GM23338 (cell line): ENCODE measurements at regions not wholly inside any gene's neighbourhood (a gene's known extent, or its start where the extent isn't known, plus 50 kb on each side); places are given as distances from the start of the nearest gene placed in this dataset.

Experiments
- ATAC-seq: fragments of 200-7000 bp; cut with Tn5 transposase; 3 replicates; pipeline ENCODE4 v1.9.1; 2020
- DNase-seq: peaks from one replicate; pipeline ENCODE4 v3.0.0-alpha.2; 2015; ENCODE audit warnings: low spot score
- H2AFZ ChIP-seq: fragments of 200-600 bp; sonication (generic); 2 replicates; pipeline ENCODE4 v1.8.0; 2016; ENCODE audit warnings: antibody characterized with exemption, mild to moderate bottlenecking, moderate library complexity
- H3F3A ChIP-seq: fragments of 200-600 bp; sonication (generic); replicated peaks from 2 replicates; pipeline ENCODE4 v1.8.0; 2017; ENCODE audit warnings: antibody characterized with exemption, mixed run types, low read depth
- H3K27ac ChIP-seq: fragments of 200-600 bp; sonication (generic); 2 replicates; pipeline ENCODE4 v1.6.1; 2016; ENCODE audit warnings: low read depth
- H3K27me3 ChIP-seq: fragments of 200-600 bp; sonication (generic); 2 replicates; pipeline ENCODE4 v1.8.0; 2016; ENCODE audit warnings: mild to moderate bottlenecking, mixed run types, moderate library complexity; ENCODE audit not compliant: insufficient read depth
- H3K36me3 ChIP-seq: fragments of 200-600 bp; sonication (generic); 2 replicates; pipeline ENCODE4 v1.8.0; 2016; ENCODE audit warnings: mild to moderate bottlenecking; ENCODE audit not compliant: insufficient read depth
- H3K4me1 ChIP-seq: fragments of 200-600 bp; sonication (generic); 2 replicates; pipeline ENCODE4 v1.8.0; 2016; ENCODE audit warnings: mild to moderate bottlenecking, moderate library complexity; ENCODE audit not compliant: insufficient read depth
- H3K4me2 ChIP-seq: fragments of 200-600 bp; sonication (generic); 2 replicates; pipeline ENCODE4 v1.7.1; 2017; ENCODE audit warnings: mixed run types
- H3K4me3 ChIP-seq: fragments of 200-600 bp; sonication (generic); 2 replicates; pipeline ENCODE4 v1.6.1; 2016; ENCODE audit warnings: mixed run types
- H3K79me2 ChIP-seq: fragments of 200-600 bp; sonication (generic); replicated peaks from 2 replicates; pipeline ENCODE4 v1.8.0; 2017; ENCODE audit warnings: mild to moderate bottlenecking; ENCODE audit not compliant: insufficient read depth
- H3K9me2 ChIP-seq: fragments of 200-600 bp; sonication (generic); 2 replicates; pipeline ENCODE4 v1.8.0; 2017; ENCODE audit not compliant: insufficient read depth
- H4K20me1 ChIP-seq: fragments of 200-600 bp; sonication (generic); replicated peaks from 2 replicates; pipeline ENCODE4 v1.8.0; 2017; ENCODE audit warnings: mild to moderate bottlenecking; ENCODE audit not compliant: insufficient read depth
- H3K27ac Mint-ChIP-seq: 2 replicates; pipeline ENCODE4 v1.8.0; 2020; ENCODE audit warnings: inconsistent platforms, mild to moderate bottlenecking, moderate library complexity, mixed read lengths
- H3K27me3 Mint-ChIP-seq: 3 replicates; pipeline ENCODE4 v1.8.0; 2022; ENCODE audit warnings: low read depth, mild to moderate bottlenecking, moderate library complexity, mixed read lengths, inconsistent platforms; ENCODE audit not compliant: insufficient read depth, poor library complexity
- H3K36me3 Mint-ChIP-seq: 3 replicates; pipeline ENCODE4 v1.8.0; 2021; ENCODE audit warnings: low read depth, mild to moderate bottlenecking, inconsistent platforms, moderate library complexity, mixed read lengths
- H3K4me1 Mint-ChIP-seq: 3 replicates; pipeline ENCODE4 v1.8.0; 2020; ENCODE audit warnings: mild to moderate bottlenecking, inconsistent platforms, mixed read lengths
- H3K4me3 Mint-ChIP-seq: 3 replicates; pipeline ENCODE4 v1.8.0; 2021; ENCODE audit warnings: moderate library complexity, mild to moderate bottlenecking, inconsistent platforms, mixed read lengths
- H3K9me3 Mint-ChIP-seq: 3 replicates; pipeline ENCODE4 v1.8.0; 2020; ENCODE audit warnings: moderate library complexity, mild to moderate bottlenecking, inconsistent platforms, mixed read lengths
- CREB1 ChIP-seq: fragments of 250-450 bp; sonication (Bioruptor Pico); IDR thresholded peaks from 2 replicates; pipeline ENCODE4 v1.5.0; 2020; ENCODE audit warnings: low read depth, mild to moderate bottlenecking, moderate library complexity
- CTCF ChIP-seq, 2 experiments: fragments of 200-600 bp in 1 of 2; sonication (generic) in 1 of 2; conservative IDR thresholded peaks; 2 replicates each; pipeline versions ENCODE4 v1.5.1 to v1.6.1; 2016 to 2017; ENCODE audit warnings: antibody characterized with exemption in 2 of 2, low read depth in 2 of 2, mild to moderate bottlenecking in 2 of 2, moderate library complexity in 1 of 2
- EZH2phosphoT487 ChIP-seq: fragments of 200-600 bp; sonication (generic); IDR thresholded peaks from one replicate; pipeline ENCODE4 v1.8.1; 2018; ENCODE audit warnings: antibody characterized with exemption; ENCODE audit not compliant: unreplicated experiment
- POLR2AphosphoS5 ChIP-seq: IDR thresholded peaks from 2 replicates; pipeline ENCODE4 v1.6.1; 2016; ENCODE audit warnings: antibody characterized with exemption, low read depth
- ZNF331 ChIP-seq: fragments of 250-450 bp; sonication (Bioruptor Pico); IDR thresholded peaks from 2 replicates; pipeline ENCODE4 v1.5.0; 2020; ENCODE audit warnings: low read depth, mild to moderate bottlenecking, moderate library complexity
- ZNF462 ChIP-seq: fragments of 250-450 bp; sonication (Bioruptor Pico); IDR thresholded peaks from 2 replicates; pipeline ENCODE4 v1.5.0; 2020; ENCODE audit warnings: mild to moderate bottlenecking, moderate library complexity

DNA sequence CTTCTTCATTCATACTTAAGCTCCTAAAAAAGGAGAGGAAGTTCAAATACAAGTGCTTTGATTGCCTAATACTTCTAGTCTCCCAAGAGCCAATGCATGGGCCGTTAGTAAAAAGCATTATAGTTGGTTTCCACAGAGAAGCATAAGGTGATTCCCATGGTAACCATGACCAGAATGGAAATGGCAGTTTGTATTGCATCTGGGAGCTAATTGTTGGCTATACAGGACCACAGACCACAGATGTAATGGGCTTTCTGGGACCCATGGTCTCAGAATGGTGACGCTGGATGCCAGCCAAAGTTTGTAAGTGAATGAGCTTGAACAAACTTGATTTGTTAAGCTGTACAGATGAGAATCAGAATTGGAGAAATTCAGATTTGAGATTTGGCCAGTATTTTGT is 333.9 kb upstream of the C11orf87 start:
- Histone ChIP-seq H3F3A (no peaks in the 10 kb centered on the region), H3K4me1 (no peaks in the 10 kb centered on the region), H3K9me2 (peaks cover 3% of the 10 kb centered on the region; the same call in 1 of the 2 replicates), H3K79me2 (no peaks in the 10 kb centered on the region), H3K27me3 (no peaks in the 10 kb centered on the region), H3K4me2 (no peak overlapping the region), H3K4me3 (no peak overlapping the region), H2AFZ (no peak overlapping the region), H3K36me3 (no peaks in the 10 kb centered on the region), H3K27ac (no peak overlapping the region), H4K20me1 (no peaks in the 10 kb centered on the region)
- ATAC-seq (no peak), DNase-seq (no peak)
- Mint-ChIP-seq H3K9me3 (peaks cover 22% of the 10 kb centered on the region), H3K27ac (no peak overlapping the region), H3K4me3 (no peak overlapping the region), H3K36me3 (peaks cover 7% of the 10 kb centered on the region; the same call in 2 of the 3 replicates), H3K27me3 (peaks cover 1% of the 10 kb centered on the region), H3K4me1 (no peaks in the 10 kb centered on the region; the same call in 2 of the 3 replicates)
- TF ChIP-seq ZNF331 (CRISPR knock-in tag) (no peak), CREB1 (CRISPR knock-in tag) (no peak)

DNA sequence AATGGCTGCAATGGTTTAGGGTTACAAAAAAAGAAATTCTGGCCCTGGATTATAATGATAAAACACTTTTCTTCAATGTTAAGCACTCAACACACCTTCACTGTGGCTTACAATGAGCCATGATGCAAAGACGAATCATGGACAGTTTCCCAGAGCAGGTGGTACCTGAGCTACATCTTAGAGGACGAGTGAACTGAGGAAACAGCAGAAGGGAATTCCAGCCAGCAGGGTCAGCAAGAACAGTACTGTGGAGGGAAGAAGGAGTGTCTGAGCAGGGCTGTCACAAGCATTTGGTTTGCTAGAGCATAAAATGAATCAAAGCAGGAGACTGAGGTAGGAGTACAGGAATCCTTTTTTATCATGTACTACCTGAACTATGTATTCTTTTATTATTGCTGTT is 332.8 kb upstream of the C11orf87 start:
- Mint-ChIP-seq H3K27ac (no peak overlapping the region), H3K4me3 (no peak overlapping the region), H3K4me1 (no peaks in the 10 kb centered on the region; the same call in 2 of the 3 replicates), H3K27me3 (no peaks in the 10 kb centered on the region), H3K9me3 (peaks cover 13% of the 10 kb centered on the region), H3K36me3 (peaks cover 5% of the 10 kb centered on the region; the same call in 1 of the 3 replicates)
- DNase-seq (peak; percentile 6), ATAC-seq (no peak)
- Histone ChIP-seq H3F3A (no peaks in the 10 kb centered on the region), H3K9me2 (peaks cover 3% of the 10 kb centered on the region; the same call in 1 of the 2 replicates), H3K4me2 (no peak overlapping the region), H3K36me3 (no peaks in the 10 kb centered on the region), H3K4me3 (no peak overlapping the region), H3K27ac (no peak overlapping the region), H3K4me1 (no peaks in the 10 kb centered on the region), H3K27me3 (no peaks in the 10 kb centered on the region), H2AFZ (no peak overlapping the region), H4K20me1 (no peaks in the 10 kb centered on the region), H3K79me2 (no peaks in the 10 kb centered on the region)
- TF ChIP-seq CTCF (conservative IDR thresholded peaks at IDR 0.05; ENCODE audit: low read depth in 2 of 2): no peak
- TF ChIP-seq CREB1 (CRISPR knock-in tag): no peak
- TF ChIP-seq EZH2phosphoT487: no peak
- no peak for TF ChIP-seq POLR2AphosphoS5
- TF ChIP-seq ZNF462 (CRISPR knock-in tag): no peak
